ENCODE measurements at regions not wholly inside any gene's neighbourhood (a gene's known extent, or its start where the extent isn't known, plus 50 kb on each side); places are given as distances from the start of the nearest gene placed in this dataset.
"Not testable (repeated sequence)": the region's sequence is repeated elsewhere in the genome, so short reads cannot be mapped to it uniquely, and the experiment has no call there.

GRCh38 chr5:45110399-45110798, 301.7 kb downstream of the MRPS30 start:
- H3K27ac Mint-ChIP-seq (ENCODE audit: unreplicated experiment): no peak overlapping the region
- no peaks in the 10 kb centered on the region for H3K27me3 Mint-ChIP-seq (ENCODE audit: low read depth)
- no peak for DNase-seq (ENCODE audit: low spot score)
- H3K9me3 Mint-ChIP-seq (ENCODE audit: low read depth): peaks cover 4% of the 10 kb centered on the region
- no peaks in the 10 kb centered on the region for H3K4me1 Mint-ChIP-seq (ENCODE audit: low read depth)
- no peak overlapping the region for H3K4me3 Mint-ChIP-seq (ENCODE audit: unreplicated experiment)
- no peak for TF ChIP-seq CTCF (IDR thresholded peaks at IDR 0.05)
- H3K36me3 Mint-ChIP-seq (ENCODE audit: low read depth): no peaks in the 10 kb centered on the region

DNA sequence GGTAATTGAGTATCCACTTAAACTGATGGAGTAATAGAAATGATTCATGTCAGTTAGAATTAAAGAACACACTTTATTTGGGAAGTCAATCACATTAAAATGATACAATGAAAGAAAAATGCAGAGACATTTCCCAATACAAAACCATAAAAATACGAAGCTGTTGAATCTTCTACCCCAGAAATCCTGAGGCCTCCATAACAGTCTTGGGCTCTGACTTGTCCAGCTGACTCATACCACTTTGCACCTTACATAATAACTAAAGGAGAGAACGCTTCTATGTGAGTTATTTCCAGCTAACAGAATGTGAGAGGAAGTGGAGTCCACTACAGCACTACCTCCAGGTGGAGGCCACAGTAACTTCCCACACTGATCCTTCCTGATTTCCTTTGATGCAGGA, 305.0 kb downstream of the MRPS30 start:
- TF ChIP-seq CTCF (IDR thresholded peaks at IDR 0.05): no peak

GRCh38 chr5:45132972-45133371, 324.2 kb downstream of the MRPS30 start:
- no peaks in the 10 kb centered on the region for H3K36me3 Mint-ChIP-seq (ENCODE audit: low read depth)
- no peak overlapping the region for H3K4me3 Mint-ChIP-seq (ENCODE audit: unreplicated experiment)
- no peak for TF ChIP-seq CTCF (IDR thresholded peaks at IDR 0.05)
- no peaks in the 10 kb centered on the region for H3K27me3 Mint-ChIP-seq (ENCODE audit: low read depth)
- no peak overlapping the region for H3K27ac Mint-ChIP-seq (ENCODE audit: unreplicated experiment)
- DNase-seq (ENCODE audit: low spot score): no peak
- peaks cover 7% of the 10 kb centered on the region for H3K9me3 Mint-ChIP-seq (ENCODE audit: low read depth)
- H3K4me1 Mint-ChIP-seq (ENCODE audit: low read depth): no peaks in the 10 kb centered on the region

More for the DNA sequence above, 305.0 kb downstream of the MRPS30 start:
- Mint-ChIP-seq H3K27ac (ENCODE audit: unreplicated experiment) (no peak overlapping the region), H3K27me3 (ENCODE audit: low read depth) (no peaks in the 10 kb centered on the region), H3K4me1 (ENCODE audit: low read depth) (no peaks in the 10 kb centered on the region), H3K4me3 (ENCODE audit: unreplicated experiment) (no peak overlapping the region), H3K9me3 (ENCODE audit: low read depth) (peaks cover 17% of the 10 kb centered on the region), H3K36me3 (ENCODE audit: low read depth) (no peaks in the 10 kb centered on the region)
- DNase-seq (ENCODE audit: low spot score): no peak

DNA sequence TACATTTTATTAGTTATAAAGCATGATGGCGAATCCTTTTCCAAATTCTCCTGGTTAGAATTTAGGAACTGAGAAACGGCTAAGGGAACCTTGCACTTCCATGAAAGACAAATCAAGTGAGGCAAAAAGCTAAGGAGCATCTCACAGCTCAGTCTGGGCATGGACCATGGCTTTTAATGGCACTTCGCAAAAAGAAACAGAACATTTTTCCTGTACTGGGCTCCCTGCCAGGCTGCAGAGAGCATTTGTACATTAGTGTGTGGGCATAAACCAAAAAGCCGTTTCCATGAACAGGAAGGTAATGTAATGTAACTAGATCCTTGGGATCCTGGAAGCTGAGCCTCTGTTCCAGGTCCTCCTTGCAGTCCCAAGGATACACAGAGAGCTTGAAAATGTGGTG, 354.2 kb downstream of the MRPS30 start:
- H3K4me1 Mint-ChIP-seq (ENCODE audit: low read depth): no peaks in the 10 kb centered on the region
- H3K36me3 Mint-ChIP-seq (ENCODE audit: low read depth): no peaks in the 10 kb centered on the region
- no peak for TF ChIP-seq CTCF (IDR thresholded peaks at IDR 0.05)
- no peaks in the 10 kb centered on the region for H3K27me3 Mint-ChIP-seq (ENCODE audit: low read depth)
- DNase-seq (ENCODE audit: low spot score): no peak
- H3K9me3 Mint-ChIP-seq (ENCODE audit: low read depth): peaks cover 18% of the 10 kb centered on the region
- no peak overlapping the region for H3K4me3 Mint-ChIP-seq (ENCODE audit: unreplicated experiment)
- H3K27ac Mint-ChIP-seq (ENCODE audit: unreplicated experiment): no peak overlapping the region

DNA sequence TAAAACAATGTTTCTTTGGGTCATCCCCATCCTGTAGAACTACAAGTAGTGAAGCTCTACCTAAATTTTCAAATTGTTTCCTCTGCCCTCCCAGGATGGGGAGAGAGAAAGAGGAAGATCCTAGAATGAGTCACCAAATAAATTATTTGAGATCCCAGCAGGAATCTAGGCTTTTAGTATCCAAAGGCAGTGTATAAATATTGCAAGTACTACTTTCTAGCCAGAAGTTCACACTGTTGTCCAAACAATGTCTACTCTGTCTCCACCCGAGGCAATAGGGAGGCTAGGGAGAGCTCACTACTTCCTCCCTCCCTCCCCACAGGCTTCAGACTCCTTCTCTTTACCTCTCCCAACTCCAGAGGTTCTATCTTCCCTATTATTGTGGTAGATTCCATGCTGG, 362.8 kb downstream of the MRPS30 start:
- Mint-ChIP-seq H3K27ac (ENCODE audit: unreplicated experiment) (no peak overlapping the region), H3K4me3 (ENCODE audit: unreplicated experiment) (no peak overlapping the region)

GRCh38 chr5:45172634-45173033, 363.9 kb downstream of the MRPS30 start:
- not testable (repeated sequence) for H3K9me3 Mint-ChIP-seq (ENCODE audit: low read depth); H3K4me3 Mint-ChIP-seq (ENCODE audit: unreplicated experiment); H3K27ac Mint-ChIP-seq (ENCODE audit: unreplicated experiment); H3K27me3 Mint-ChIP-seq (ENCODE audit: low read depth); H3K4me1 Mint-ChIP-seq (ENCODE audit: low read depth); DNase-seq (ENCODE audit: low spot score); H3K36me3 Mint-ChIP-seq (ENCODE audit: low read depth)

More for the DNA sequence above, 362.8 kb downstream of the MRPS30 start:
- TF ChIP-seq CTCF (IDR thresholded peaks at IDR 0.05): no peak
- no peak for DNase-seq (ENCODE audit: low spot score)
- H3K9me3 Mint-ChIP-seq (ENCODE audit: low read depth): peaks cover 2% of the 10 kb centered on the region
- H3K4me1 Mint-ChIP-seq (ENCODE audit: low read depth): no peaks in the 10 kb centered on the region
- H3K36me3 Mint-ChIP-seq (ENCODE audit: low read depth): no peaks in the 10 kb centered on the region
- H3K27me3 Mint-ChIP-seq (ENCODE audit: low read depth): no peaks in the 10 kb centered on the region

Measured in chondrocyte (in vitro differentiated cells).